HG02973 (cell line): ENCODE measurements at regions not wholly inside any gene's neighbourhood (a gene's known extent, or its start where the extent isn't known, plus 50 kb on each side); places are given as distances from the start of the nearest gene placed in this dataset.
A peak's percentile ranks its signal among the peaks of the same experiment; 100 is the strongest.
"Not testable (repeated sequence)": the region's sequence is repeated elsewhere in the genome, so short reads cannot be mapped to it uniquely, and the experiment has no call there.

Experiments used
- ATAC-seq: cut with Tn5 transposase; IDR thresholded peaks from one replicate; pipeline ENCODE4 v1.9.1; 2021; ENCODE audit warnings: moderate library complexity; ENCODE audit not compliant: unreplicated experiment

DNA sequence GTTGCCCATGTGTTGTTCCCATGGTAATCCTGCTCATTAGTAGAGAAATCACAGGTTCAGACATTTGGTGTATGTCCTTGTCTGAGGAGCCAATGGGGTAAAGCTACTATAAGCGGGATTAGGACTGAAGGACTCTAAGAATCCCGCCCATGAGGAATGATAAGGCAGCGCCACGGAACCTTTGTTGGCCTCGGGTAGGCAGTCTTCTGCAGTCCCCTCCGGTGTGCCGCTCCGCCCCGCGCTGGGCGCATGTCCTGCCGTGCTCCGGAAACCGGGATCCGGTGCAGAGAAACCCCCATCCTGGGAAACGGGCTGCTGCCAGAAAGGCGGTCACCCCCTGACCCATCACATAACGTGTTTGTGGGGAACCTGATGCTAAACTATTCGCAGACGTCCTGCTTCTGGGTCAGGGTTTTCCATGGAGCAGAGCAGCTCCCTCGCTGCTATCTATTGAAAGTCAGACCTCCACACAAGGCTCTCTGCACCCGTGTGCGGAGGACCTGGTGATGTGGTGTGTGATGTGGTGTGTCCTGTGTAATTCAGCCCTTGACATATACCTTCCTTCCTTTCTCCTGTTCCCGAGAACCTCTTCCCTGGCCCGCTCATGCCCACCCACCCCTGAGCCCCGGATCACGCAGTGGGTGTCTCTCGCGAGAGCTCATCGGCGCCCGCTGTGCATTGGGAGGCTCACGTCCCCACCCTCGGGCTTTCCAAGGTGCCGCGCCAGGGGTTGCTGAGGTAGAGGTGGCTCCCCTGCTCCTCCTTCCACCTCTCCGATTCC lies 220.8 kb upstream of the HSFY1 start:
- ATAC-seq, result not testable (repeated sequence)

GRCh38 chrY:18326280-18326875 lies 220.1 kb upstream of the HSFY1 start:
- ATAC-seq, result peak; percentile 58

DNA sequence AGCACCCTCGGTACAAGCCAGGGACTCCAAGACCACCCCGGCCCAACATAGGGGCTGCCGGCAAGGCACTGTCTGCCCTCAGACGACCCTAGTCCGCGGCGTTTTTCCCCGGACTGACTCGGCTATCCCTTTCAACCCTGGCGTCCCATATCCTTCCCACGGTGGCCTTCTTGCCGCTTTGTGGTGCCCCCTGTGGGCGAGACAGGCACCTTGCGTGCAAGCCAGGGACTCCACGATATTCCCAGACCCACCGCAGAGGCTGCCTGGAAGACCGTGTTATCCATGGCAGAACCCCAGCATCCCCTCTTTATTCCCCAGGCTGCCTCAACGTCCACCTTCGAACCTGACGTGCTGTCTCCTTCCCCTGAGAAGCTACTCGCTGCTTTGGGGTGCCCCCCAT lies 204.0 kb upstream of the HSFY1 start:
- ATAC-seq, result not testable (repeated sequence)
